MCF 10A (cell line): ENCODE measurements at regions not wholly inside any gene's neighbourhood (a gene's known extent, or its start where the extent isn't known, plus 50 kb on each side); places are given as distances from the start of the nearest gene placed in this dataset.
"Not testable (repeated sequence)": the region's sequence is repeated elsewhere in the genome, so short reads cannot be mapped to it uniquely, and the experiment has no call there.

ENCODE experiments used
- BruUV-seq: library from RNA; stranded (reverse); fragments of 400-500 nt; replicated peaks from 2 replicates; lab custom pipeline; 2021; lab: Mats Ljungman, UMichigan
- CTCF ChIA-PET: fragments of 300-600 bp; sonication (Branson Sonifier 250); formaldehyde crosslinking; extraction: SDS; loops from one replicate; lab custom pipeline; 2021; ENCODE audit warnings: antibody characterized with exemption, inconsistent platforms; lab: Yijun Ruan, JAX
- POLR2A ChIA-PET: fragments of 300-600, 350-650 bp; sonication (Branson Sonifier 250); formaldehyde crosslinking; extraction: SDS; loops from one replicate; lab custom pipeline; 2020; ENCODE audit warnings: antibody characterized with exemption, inconsistent platforms; lab: Yijun Ruan, JAX
- DNase-seq: peaks from one replicate; pipeline ENCODE4 v3.0.0-alpha.2; 2018; ENCODE audit not compliant: unreplicated experiment
- H3K27ac Mint-ChIP-seq: one replicate; pipeline ENCODE4 v1.8.0; 2022; ENCODE audit warnings: mild to moderate bottlenecking, low read depth, mixed read lengths; ENCODE audit not compliant: unreplicated experiment
- H3K27me3 Mint-ChIP-seq: one replicate; pipeline ENCODE4 v1.8.0; 2022; ENCODE audit warnings: mixed read lengths; ENCODE audit not compliant: insufficient read depth, unreplicated experiment
- H3K36me3 Mint-ChIP-seq: one replicate; pipeline ENCODE4 v1.8.0; 2022; ENCODE audit warnings: mild to moderate bottlenecking, moderate library complexity, mixed read lengths; ENCODE audit not compliant: insufficient read depth, unreplicated experiment
- H3K4me1 Mint-ChIP-seq: one replicate; pipeline ENCODE4 v1.8.0; 2022; ENCODE audit warnings: mixed read lengths; ENCODE audit not compliant: insufficient read depth, unreplicated experiment
- H3K4me3 Mint-ChIP-seq: one replicate; pipeline ENCODE4 v1.8.0; 2022; ENCODE audit warnings: mild to moderate bottlenecking, moderate library complexity, mixed read lengths; ENCODE audit not compliant: unreplicated experiment
- H3K9me3 Mint-ChIP-seq: one replicate; pipeline ENCODE4 v1.8.0; 2022; ENCODE audit warnings: mixed read lengths; ENCODE audit not compliant: unreplicated experiment
- intact Hi-C: fragments of 100-400 bp; cut with micrococcal nuclease; formaldehyde crosslinking; loops from 2 replicates; pipeline ENCODE4 v1.14.1; 2022
- TF ChIP-seq, protein P1 (sequence below): fragments of 200-600 bp; IDR thresholded peaks from one replicate; pipeline ENCODE4 v1.8.0; 2022; ENCODE audit warnings: antibody characterized with exemption, mild to moderate bottlenecking; ENCODE audit not compliant: unreplicated experiment

DNA sequence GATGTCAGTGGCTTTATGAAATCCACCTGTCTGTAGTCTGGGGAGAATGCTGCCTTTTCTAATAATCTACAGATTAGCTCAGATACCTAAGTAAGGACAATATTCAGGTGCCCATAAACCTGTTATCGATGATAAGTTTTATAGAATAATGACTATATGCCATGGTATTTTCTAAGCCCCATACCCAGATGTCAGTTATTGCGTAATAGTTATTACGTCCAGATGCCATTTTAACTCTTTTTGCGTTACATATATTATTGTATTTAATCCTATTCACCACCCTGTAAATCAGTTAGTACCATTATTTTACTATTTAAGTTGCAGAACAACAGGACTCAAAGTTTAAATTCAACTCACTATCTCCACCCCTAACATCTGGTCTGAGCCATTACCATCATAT is 1343.9 kb upstream of the ACO1 start:
- CTCF ChIA-PET = no interaction called here
- no peak overlapping the region for H3K27ac Mint-ChIP-seq
- H3K9me3 Mint-ChIP-seq = no peaks in the 10 kb centered on the region
- TF ChIP-seq, protein P1, sequence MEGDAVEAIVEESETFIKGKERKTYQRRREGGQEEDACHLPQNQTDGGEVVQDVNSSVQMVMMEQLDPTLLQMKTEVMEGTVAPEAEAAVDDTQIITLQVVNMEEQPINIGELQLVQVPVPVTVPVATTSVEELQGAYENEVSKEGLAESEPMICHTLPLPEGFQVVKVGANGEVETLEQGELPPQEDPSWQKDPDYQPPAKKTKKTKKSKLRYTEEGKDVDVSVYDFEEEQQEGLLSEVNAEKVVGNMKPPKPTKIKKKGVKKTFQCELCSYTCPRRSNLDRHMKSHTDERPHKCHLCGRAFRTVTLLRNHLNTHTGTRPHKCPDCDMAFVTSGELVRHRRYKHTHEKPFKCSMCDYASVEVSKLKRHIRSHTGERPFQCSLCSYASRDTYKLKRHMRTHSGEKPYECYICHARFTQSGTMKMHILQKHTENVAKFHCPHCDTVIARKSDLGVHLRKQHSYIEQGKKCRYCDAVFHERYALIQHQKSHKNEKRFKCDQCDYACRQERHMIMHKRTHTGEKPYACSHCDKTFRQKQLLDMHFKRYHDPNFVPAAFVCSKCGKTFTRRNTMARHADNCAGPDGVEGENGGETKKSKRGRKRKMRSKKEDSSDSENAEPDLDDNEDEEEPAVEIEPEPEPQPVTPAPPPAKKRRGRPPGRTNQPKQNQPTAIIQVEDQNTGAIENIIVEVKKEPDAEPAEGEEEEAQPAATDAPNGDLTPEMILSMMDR = no peak
- H3K27me3 Mint-ChIP-seq = peaks cover 65% of the 10 kb centered on the region
- H3K4me3 Mint-ChIP-seq = no peak overlapping the region
- H3K4me1 Mint-ChIP-seq = no peaks in the 10 kb centered on the region
- POLR2A ChIA-PET = interaction anchor here (0.6 kb wide), 1 partner anchor 435 kb away, joined by 3 read pairs; no protein-coding TSS in a partner anchor
- no peak for DNase-seq
- H3K36me3 Mint-ChIP-seq = no peaks in the 10 kb centered on the region
- intact Hi-C loops = no loop called here
- BruUV-seq = no TSS peak

GRCh38 chr9:31045810-31046209 is 1338.6 kb upstream of the ACO1 start:
- H3K36me3 Mint-ChIP-seq = no peaks in the 10 kb centered on the region
- H3K27me3 Mint-ChIP-seq = peaks cover 67% of the 10 kb centered on the region
- H3K4me1 Mint-ChIP-seq = no peaks in the 10 kb centered on the region
- TF ChIP-seq, protein P1 = no peak
- H3K27ac Mint-ChIP-seq = no peak overlapping the region
- intact Hi-C loops = no loop called here
- ChIA-PET CTCF (interaction anchor here (0.6 kb wide), 1 partner anchor 1227 kb away, joined by 3 read pairs; no protein-coding TSS in a partner anchor), POLR2A (no interaction called here)
- DNase-seq = no peak
- no TSS peak for BruUV-seq
- no peak overlapping the region for H3K4me3 Mint-ChIP-seq
- no peaks in the 10 kb centered on the region for H3K9me3 Mint-ChIP-seq

DNA sequence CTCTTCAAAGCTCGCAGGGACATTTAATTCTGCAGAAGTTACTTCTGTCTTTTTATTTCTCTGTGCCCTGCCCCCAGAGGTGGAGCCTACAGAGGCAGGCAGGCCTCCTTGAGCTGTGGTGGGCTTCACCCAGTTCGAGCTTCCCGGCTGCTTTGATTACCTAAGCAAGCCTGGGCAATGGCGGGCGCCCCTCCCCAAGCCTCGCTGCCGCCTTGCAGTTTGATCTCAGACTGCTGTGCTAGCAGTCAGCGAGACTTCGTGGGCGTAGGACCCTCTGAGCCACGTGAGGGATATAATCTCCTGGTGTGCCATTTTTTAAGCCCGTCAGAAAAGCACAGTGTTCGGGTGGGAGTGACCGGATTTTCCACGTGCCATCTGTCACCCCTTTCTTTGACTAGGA is 1322.9 kb upstream of the ACO1 start:
- H3K27me3 Mint-ChIP-seq = peaks cover 38% of the 10 kb centered on the region
- H3K9me3 Mint-ChIP-seq, DNase-seq, intact Hi-C loops, CTCF ChIA-PET, H3K27ac Mint-ChIP-seq, H3K36me3 Mint-ChIP-seq, POLR2A ChIA-PET, H3K4me1 Mint-ChIP-seq, H3K4me3 Mint-ChIP-seq, BruUV-seq: not testable (repeated sequence)

GRCh38 chr9:31065691-31066090 is 1318.8 kb upstream of the ACO1 start:
- CTCF ChIA-PET = no interaction called here
- H3K4me3 Mint-ChIP-seq = no peak overlapping the region
- no peak for DNase-seq
- H3K27ac Mint-ChIP-seq = no peak overlapping the region
- H3K36me3 Mint-ChIP-seq = no peaks in the 10 kb centered on the region
- POLR2A ChIA-PET = no interaction called here
- no peaks in the 10 kb centered on the region for H3K4me1 Mint-ChIP-seq
- H3K9me3 Mint-ChIP-seq = no peaks in the 10 kb centered on the region
- intact Hi-C loops = no loop called here
- TF ChIP-seq, protein P1 = no peak
- no TSS peak for BruUV-seq
- peaks cover 79% of the 10 kb centered on the region for H3K27me3 Mint-ChIP-seq

GRCh38 chr9:31067418-31067817 is 1317.0 kb upstream of the ACO1 start:
- no peak overlapping the region for H3K4me3 Mint-ChIP-seq
- no peak overlapping the region for H3K27ac Mint-ChIP-seq
- H3K36me3 Mint-ChIP-seq = no peaks in the 10 kb centered on the region
- H3K27me3 Mint-ChIP-seq = peaks cover 82% of the 10 kb centered on the region
- TF ChIP-seq, protein P1 = no peak
- intact Hi-C loops = no loop called here
- BruUV-seq = no TSS peak
- POLR2A ChIA-PET = no interaction called here
- no peaks in the 10 kb centered on the region for H3K9me3 Mint-ChIP-seq
- CTCF ChIA-PET = no interaction called here
- no peak for DNase-seq
- H3K4me1 Mint-ChIP-seq = no peaks in the 10 kb centered on the region
